Suprapubic skin (tissue), 4 donors: ENCODE measurements at regions not wholly inside any gene's neighbourhood (a gene's known extent, or its start where the extent isn't known, plus 50 kb on each side); places are given as distances from the start of the nearest gene placed in this dataset.

Experiments used
- POLR2A ChIP-seq, 2 donors: fragments of 450-650 bp; IDR thresholded peaks; one replicate each; pipeline ENCODE4 v1.6.1; 2017; ENCODE audit warnings: antibody characterized with exemption in 2 of 2, mild to moderate bottlenecking in 2 of 2, moderate library complexity in 2 of 2
- POLR2AphosphoS5 ChIP-seq, 3 donors: sonication (generic); formaldehyde crosslinking; IDR thresholded peaks; one replicate each; pipeline ENCODE4 v1.6.1; 2017; ENCODE audit warnings: antibody characterized with exemption in 3 of 3
- TF ChIP-seq, protein P1 (sequence below), 2 donors: fragments of 200-600 bp in 1 of 2; fragments of 450-650 bp in 1 of 2; sonication (generic) in 1 of 2; IDR thresholded peaks; one replicate each; pipeline ENCODE4 v1.5.1; 2016 to 2019; ENCODE audit warnings: antibody characterized with exemption in 2 of 2, mild to moderate bottlenecking in 1 of 2, moderate library complexity in 1 of 2

DNA sequence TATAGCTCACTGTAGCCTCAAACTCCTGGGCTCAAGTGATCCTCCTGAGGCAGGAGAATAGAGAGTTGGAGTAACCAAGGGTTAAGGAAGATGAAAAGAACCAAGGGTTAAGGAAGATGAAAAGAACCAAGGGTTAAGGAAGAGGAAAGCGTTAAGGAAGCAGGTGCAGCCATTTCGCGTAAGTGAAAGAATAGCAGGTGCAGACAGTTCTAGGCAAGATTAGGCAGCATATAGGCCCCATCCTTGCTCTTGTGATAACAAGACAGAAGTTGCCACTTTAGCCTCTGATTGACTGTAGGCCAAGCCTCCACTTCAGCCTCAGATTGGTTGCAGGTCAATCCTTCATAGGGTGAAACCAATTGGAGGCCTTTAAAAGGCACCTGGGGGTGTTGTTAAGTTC, 677.4 kb downstream of the PDCD6IP start:
- TF ChIP-seq, protein P1, sequence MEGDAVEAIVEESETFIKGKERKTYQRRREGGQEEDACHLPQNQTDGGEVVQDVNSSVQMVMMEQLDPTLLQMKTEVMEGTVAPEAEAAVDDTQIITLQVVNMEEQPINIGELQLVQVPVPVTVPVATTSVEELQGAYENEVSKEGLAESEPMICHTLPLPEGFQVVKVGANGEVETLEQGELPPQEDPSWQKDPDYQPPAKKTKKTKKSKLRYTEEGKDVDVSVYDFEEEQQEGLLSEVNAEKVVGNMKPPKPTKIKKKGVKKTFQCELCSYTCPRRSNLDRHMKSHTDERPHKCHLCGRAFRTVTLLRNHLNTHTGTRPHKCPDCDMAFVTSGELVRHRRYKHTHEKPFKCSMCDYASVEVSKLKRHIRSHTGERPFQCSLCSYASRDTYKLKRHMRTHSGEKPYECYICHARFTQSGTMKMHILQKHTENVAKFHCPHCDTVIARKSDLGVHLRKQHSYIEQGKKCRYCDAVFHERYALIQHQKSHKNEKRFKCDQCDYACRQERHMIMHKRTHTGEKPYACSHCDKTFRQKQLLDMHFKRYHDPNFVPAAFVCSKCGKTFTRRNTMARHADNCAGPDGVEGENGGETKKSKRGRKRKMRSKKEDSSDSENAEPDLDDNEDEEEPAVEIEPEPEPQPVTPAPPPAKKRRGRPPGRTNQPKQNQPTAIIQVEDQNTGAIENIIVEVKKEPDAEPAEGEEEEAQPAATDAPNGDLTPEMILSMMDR (IDR thresholded peaks at IDR 0.05) = no peak
- TF ChIP-seq POLR2A (IDR thresholded peaks at IDR 0.05) (no peak), POLR2AphosphoS5 (IDR thresholded peaks at IDR 0.05) (no peak)
